ENCODE measurements at regions not wholly inside any gene's neighbourhood (a gene's known extent, or its start where the extent isn't known, plus 50 kb on each side); places are given as distances from the start of the nearest gene placed in this dataset.
A peak's percentile ranks its signal among the peaks of the same experiment; 100 is the strongest.

DNA sequence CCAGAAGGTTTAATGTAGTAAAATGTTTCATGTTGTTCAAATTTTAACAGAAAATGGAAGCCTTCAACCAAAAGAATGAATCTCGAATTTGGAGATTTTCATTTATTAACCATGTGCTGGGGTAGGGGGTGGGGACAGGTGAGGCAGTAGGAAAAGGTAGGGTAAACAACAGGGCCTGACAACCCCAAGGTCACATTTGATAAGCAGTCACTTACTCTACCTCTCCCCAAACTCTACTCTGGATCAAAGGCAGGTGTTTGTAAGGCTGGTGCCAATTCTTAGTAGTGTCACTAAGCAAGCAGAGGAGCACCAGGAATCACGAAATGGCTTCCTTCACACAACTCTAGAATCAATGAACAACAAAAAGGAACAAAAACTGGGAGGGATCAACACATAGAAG lies 138.0 kb downstream of the ZFAND4 start:
- H3K27ac ChIP-seq, result no peak overlapping the region
- TF ChIP-seq, protein P1, sequence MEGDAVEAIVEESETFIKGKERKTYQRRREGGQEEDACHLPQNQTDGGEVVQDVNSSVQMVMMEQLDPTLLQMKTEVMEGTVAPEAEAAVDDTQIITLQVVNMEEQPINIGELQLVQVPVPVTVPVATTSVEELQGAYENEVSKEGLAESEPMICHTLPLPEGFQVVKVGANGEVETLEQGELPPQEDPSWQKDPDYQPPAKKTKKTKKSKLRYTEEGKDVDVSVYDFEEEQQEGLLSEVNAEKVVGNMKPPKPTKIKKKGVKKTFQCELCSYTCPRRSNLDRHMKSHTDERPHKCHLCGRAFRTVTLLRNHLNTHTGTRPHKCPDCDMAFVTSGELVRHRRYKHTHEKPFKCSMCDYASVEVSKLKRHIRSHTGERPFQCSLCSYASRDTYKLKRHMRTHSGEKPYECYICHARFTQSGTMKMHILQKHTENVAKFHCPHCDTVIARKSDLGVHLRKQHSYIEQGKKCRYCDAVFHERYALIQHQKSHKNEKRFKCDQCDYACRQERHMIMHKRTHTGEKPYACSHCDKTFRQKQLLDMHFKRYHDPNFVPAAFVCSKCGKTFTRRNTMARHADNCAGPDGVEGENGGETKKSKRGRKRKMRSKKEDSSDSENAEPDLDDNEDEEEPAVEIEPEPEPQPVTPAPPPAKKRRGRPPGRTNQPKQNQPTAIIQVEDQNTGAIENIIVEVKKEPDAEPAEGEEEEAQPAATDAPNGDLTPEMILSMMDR (conservative IDR thresholded peaks at IDR 0.05), result no peak

DNA sequence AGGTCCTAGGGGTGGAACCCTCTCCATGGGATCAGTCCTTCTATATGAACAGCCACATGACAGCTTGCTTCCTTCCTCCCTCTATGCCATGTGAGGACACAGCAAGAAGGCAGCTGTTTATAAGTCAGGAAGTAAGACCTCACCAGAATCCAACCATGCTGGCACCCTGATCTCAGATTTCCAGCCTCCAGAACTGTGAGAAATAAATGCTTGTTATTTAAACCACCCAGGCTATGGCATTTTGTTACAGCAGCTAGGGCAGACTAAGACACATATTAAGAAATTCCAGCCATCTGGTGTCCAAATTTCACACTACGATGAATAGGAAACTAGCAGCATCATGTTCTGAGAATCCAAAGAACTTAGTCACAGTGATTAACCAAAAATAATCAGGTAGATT lies 140.1 kb downstream of the ZFAND4 start:
- H3K27ac ChIP-seq, result no peak overlapping the region
- TF ChIP-seq, protein P1 (conservative IDR thresholded peaks at IDR 0.05), result no peak

DNA sequence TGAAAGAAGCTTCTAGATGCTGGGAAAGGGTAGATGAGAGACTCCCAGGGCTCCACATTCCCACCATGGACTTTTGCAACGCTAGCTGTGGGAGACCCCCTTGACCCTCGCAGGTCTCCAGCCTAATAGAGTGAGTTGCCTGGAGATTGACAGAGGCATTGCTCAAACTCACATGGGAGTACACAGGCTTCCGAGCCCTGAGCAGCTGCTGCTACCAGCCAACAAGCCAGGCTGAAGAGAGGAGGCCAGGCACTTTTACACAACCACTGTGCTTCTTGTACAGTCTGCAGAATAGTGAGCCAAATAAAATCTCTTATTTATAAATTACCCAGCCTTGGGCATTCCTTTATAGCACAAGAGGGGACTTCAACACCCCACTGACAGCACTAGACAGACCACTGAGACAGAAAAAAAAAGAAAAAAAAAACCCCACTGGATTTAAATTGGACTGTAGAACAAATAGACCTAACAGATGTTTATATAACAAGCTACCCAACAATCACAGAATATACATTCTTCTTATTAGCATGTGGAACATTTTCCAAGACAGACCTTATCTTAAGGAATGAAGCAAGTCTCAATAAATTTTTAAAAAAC lies 146.2 kb downstream of the ZFAND4 start:
- TF ChIP-seq, protein P1 (conservative IDR thresholded peaks at IDR 0.05), result no peak
- H3K27ac ChIP-seq, result no peak overlapping the region

DNA sequence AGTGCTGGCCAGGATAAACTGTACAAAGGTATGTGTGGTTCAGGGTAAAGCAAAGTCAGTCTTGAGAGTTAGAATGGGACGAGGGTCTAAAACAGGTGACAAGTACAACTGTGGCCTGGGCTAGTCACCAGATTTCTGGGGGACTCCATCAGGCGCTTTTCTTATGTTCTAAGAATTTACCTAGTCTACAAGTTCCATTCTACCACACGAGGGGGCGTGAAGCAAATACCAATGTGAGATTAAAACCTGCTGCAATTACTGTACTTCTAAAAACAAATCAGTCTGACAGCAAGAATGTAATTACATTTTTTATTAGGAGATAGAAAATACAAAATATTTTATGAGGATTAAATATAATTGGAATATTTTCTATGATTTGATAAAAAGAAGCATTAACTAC lies 146.5 kb downstream of the ALOX5 start:
- no peak overlapping the region for H3K27ac ChIP-seq
- TF ChIP-seq, protein P1 (conservative IDR thresholded peaks at IDR 0.05), result no peak

DNA sequence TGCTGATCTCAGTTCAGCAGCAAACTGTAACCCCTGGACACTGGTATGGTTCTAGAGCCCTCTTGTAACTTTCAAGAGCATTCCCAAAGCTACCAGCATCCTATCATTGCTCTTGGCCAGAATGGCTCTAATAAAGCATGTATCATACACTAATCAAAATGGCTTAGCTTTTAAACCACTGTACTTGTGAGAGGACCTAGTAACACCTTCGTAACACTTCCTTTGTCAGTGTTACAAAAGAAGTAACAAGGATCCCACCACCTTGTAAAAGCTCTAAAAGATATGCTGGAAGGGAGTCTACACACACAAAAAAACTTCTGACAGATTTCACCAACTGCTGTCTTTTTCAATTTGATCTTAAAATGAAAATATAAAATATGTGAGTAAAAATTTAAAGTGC lies 144.7 kb downstream of the ALOX5 start:
- TF ChIP-seq, protein P1 (conservative IDR thresholded peaks at IDR 0.05), result no peak
- H3K27ac ChIP-seq, result no peak overlapping the region

DNA sequence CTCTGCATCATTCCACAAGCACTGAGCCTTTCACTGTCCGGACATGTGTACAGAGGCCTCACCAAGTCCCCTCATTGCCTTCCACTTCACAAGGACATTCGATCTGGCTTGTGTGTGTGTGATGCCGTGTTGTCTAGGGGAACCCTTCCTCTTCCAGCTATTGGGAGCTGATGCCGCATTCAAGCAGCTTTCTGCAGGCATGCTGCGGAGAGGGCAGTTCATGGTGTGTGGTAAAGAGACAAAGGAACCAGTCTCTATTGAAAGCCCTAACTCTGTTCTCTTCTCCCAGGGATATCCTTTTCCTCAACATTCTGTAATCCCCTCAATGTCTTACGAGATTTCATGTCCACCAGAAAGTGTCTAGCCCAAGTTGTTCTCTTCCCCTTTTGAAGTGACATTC lies 141.6 kb downstream of the ALOX5 start:
- H3K27ac ChIP-seq, result no peak overlapping the region
- TF ChIP-seq, protein P1 (conservative IDR thresholded peaks at IDR 0.05), result no peak

DNA sequence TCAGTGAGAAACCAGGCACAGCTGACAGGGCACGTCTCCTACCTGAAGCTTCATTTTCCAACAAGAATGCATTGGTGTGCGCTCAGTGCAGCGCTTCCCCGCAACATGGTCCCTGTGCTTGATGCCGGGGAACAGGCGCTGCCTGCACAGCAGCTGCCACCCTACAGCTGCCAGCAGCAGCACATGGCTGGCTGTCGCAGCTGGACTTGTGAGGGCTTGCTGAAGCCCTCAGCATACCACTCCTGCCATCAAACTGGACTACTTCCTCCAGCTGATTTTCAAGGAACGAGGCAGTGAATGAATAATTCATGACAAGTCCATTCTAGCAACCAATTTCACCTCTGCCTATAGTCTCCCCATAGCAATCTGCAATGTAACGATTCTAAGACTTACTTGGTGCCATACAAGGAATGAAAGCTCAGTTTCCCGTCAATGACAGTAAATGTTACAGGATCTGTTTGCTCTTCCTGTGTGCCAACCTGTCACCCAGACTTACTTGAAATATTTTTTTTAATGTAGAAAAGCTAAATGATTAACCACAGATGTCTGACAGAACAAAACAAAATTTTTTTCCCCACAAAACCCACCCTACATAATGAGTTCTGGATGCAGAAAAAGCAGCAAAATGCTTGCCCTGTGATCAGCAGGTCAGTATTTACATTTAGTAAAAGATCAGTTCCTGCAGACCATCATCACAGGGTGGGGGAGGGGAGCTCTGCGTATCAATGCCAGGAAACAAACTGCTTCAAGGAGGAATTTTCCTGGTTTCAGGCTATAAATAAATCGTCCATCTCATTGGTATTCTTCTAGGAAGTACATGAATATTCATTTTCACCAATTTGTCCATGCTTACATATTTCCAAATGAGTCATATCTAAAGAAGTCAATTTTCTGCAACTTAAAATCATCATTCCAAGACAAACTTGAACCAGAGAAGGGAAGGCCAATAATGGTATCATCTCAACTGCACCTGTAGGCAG lies 140.6 kb downstream of the ALOX5 start:
- TF ChIP-seq, protein P1 (conservative IDR thresholded peaks at IDR 0.05), result no peak

More for the DNA sequence above, 140.6 kb downstream of the ALOX5 start:
- H3K27ac ChIP-seq, result peak overlapping the region; percentile 22; the same call in 1 of the 2 replicates
